Anterior cingulate cortex (tissue), 58 donors: ENCODE measurements at regions not wholly inside any gene's neighbourhood (a gene's known extent, or its start where the extent isn't known, plus 50 kb on each side); places are given as distances from the start of the nearest gene placed in this dataset.
A peak's percentile ranks its signal among the peaks of the same experiment; 100 is the strongest.

ENCODE experiments used
- DNase-seq, 58 donors: peaks; one replicate each; lab custom pipeline; 2025; lab: John Stamatoyannopoulos, UW

DNA sequence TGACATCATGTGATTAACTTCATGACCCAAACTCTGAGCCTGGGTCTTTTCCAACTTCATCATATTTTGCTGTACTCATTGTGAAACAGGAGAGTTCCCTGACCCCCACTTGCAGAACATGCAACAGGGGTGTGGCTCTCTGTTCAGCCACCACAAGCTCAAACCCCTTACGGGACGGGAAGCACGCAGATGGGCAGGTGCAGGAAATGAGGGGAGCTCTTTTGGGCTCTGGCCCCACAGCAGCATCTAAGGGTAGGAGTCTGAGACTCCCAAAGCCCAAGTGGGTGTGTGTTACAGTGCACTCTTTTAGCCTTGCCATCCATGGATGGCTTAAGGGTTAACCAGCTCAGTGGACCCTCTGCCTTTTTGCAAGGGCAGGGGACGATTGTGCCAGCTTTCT lies 599.5 kb upstream of the SMIM31 start:
- DNase-seq = no peak

DNA sequence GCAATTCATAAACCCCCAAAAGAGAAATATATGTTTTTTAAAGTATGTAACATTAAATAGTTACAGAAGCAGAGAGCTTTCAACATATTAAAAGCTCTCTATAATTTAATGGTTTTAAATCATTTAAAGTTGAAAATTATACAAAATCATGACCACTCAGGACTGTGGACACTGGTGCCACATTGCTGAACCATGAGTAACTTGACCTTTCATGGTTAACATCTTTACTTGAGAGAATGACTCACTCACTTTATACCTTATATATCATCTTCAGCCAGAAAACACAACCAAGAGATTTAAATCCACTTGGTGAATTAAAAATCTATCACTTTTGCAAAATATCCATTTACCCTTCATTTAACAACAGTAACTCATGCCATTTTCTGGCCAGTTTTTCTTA lies 584.3 kb upstream of the SMIM31 start:
- DNase-seq = no peak

DNA sequence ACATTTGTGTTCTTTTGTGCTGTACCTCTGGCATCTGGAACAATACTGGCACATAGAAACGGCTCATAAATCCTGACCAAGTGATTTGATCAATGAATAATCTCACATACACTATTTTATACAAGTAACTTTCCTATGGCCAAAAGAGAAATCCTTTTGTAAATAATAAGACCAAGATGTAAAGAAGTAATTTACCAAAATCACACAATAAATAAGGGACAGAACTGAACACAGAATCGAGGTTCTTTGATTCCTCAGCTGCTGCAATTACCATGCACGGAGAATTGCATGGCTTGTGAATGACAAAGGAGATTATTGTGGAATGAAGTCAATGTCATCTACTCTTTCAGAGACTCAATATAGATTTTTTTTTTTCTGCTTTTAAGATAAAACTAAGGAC lies 576.8 kb upstream of the SMIM31 start:
- peak in 3 of 58 donors; percentile 1 to 41 (median 8) for DNase-seq

DNA sequence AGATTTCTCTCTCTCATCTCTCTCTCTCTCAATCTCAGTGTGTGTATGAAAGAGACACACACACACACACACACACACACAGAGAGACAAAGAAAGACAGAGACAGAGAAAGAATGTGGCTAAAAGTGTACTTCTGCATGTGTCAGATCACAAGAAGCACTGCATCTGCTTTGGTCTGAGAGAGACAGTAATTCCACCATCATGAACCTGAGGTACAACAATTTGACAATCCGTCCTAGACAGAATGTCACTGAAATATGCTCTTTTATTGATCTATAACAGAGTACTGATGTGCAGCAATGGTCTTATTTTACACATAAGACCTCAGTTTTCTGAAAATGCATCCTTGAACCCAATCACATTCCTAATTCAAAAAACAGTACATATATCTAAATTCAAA lies 576.2 kb upstream of the SMIM31 start:
- peak in 1 of 58 donors; percentile 16 for DNase-seq

DNA sequence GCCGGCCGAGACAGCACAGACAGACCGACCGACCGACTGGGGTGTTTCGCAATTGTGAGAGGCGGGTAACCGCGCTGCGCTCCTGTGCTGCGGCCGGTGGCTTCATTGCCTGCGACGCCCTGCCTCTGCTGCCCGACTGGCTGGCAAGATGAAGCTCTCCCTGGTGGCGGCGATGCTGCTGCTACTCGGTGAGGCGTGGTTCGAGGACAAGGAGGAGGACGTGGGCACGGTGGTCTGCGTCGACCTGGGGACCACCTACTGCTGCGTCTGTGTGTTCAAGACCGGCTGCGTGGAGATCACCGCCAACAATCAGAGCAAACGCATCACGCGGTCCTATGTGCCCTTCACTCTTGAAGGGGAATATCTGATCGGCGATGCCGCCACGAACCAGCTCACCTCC lies 565.7 kb upstream of the SMIM31 start:
- DNase-seq = no peak

DNA sequence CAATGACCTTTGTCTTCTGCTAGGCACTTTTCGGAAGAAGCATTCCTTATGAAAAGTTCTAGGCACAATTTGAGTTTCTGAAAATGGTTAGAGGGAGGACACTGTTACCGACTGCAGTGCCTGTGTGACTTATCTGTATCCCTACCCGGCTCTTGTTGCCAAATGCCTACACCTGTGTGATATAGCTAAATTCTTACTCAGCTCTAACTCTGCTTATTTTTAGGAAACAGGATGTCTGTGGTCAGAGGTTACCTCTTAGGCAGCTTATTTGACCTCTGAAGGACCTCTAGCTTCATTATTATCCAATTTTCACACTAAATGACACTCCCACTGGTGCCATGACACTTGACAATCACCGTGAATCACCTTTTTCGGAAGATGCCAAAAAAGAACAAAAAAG lies 561.1 kb upstream of the SMIM31 start:
- DNase-seq = no peak

DNA sequence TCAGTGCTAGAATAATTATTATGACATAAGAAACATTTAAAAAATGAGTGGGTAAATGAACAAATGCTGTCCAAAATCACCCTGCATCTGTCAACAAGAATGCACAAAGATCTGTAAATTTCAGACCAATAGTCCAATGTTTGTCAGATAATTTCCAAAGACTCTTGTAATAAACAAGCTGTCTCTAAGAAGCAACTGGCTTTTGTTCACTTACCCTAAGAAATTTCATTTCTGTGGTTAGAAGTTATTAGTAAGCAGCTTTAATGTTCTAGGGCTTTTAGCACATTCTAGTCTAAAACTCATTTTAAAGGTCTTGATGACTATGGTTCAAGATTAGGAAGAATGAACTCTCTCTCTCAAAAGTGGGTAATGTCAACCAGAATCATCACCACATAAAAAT lies 560.3 kb upstream of the SMIM31 start:
- DNase-seq = no peak

DNA sequence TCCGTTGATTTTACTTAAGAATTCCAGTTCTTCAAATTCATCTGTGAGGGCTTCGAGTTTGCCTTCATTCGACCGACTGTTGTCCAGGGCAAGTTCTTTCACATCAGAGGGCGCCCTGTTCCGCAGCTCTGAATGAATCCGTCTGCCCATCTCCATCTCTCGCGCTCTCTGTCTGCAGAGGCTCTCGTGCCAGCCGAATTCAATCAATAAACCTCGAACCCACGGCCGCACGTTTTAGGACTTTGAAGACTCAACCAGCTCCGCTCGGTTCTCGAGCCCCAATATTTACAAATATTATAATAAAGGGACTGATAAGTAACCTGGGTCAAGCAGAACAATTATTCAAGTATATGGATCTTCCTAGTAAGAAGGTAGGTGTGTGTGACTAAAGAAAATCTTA lies 556.4 kb upstream of the SMIM31 start:
- DNase-seq = no peak

DNA sequence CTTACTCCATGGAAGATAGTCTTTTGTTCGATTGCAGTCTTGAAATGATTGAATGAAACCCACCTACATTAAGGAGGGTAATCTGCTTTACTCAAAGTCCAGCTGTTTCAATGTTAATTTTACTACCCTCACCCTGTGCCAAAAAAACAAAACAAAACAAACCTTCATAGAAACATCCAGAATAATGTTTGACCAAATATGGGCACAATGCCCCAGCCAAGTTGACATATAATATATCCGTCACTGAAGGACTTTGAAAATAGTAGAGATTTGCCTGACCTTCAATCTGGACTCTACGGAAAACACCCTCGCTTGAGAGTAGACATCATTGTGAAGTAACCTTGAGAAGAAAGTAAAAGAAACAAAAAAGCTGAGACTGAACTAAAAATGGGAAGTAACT lies 550.5 kb upstream of the SMIM31 start:
- DNase-seq = no peak

DNA sequence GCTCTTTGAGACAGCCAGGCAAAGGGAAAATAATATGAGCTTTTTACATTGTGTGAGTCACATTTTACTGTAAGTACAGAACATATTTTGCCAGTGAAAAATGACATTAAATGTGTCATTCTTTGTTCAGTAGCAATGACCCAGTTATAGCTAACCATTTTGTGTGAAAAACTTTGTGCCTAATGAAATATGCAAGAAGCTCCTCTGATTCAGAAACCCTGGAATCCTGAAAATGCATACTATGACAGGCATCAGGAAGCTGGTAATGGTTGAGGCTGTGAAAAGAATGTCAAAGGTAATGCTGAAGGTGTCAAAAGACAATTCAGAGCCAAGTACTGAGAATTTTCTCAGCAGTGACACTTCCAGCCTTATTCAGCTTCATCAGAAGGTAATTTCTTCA lies 549.5 kb upstream of the SMIM31 start:
- DNase-seq = no peak

DNA sequence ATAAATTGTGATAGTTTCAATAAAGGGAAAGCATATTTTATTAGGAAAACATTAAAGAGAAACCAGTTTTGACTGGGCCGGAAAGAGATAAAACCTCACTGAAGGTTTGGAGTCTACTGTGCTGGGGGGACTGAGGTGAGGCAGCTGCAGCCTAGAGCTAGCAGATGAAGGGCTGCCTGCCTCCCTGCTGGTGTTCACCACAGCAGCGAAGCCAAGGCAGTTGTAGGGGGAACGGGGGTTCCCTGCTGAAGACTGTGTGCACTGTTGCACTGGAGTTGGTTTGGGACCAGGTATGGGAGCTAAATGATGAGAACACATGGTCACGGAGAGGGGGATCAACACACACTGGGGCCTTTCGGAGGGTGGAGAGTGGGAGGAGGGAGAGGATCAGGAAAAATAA lies 546.5 kb upstream of the SMIM31 start:
- DNase-seq = no peak

DNA sequence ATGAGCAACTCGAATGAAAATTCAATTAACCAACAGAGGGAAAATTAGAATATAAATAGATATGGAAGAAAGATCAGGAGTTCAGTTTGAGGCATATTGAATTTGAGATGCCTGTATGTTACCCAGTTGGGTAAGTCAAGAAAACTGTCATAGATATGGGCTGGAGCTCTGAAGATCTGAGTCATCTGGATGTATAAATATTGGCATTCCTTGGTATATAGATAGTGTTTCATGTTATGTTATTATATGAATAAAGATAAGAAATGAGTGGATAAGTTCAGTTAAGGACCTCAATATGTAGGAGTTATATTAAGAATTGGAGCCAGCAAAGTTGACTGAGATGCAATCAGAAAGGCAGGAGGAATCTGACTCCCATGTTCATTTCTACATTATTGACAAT lies 543.6 kb upstream of the SMIM31 start:
- DNase-seq = no peak

DNA sequence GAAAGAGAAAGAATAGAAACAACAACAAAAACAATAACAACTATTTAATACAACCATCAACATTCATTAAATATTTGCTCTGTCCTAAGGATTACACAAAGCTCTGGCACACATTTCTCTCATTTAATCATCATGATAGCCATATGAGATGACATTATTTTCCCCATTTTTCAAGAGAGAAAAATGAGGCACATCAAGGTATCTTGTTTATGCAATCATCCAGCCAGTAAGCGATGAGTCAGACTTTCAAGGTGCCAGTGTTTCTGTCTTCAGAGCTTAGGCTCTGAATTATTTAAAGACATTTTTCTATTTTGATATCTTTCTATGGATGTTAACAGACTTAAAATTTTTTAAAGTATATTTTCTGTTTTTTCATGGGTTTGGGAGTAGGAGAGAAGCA lies 541.8 kb upstream of the SMIM31 start:
- no peak for DNase-seq

DNA sequence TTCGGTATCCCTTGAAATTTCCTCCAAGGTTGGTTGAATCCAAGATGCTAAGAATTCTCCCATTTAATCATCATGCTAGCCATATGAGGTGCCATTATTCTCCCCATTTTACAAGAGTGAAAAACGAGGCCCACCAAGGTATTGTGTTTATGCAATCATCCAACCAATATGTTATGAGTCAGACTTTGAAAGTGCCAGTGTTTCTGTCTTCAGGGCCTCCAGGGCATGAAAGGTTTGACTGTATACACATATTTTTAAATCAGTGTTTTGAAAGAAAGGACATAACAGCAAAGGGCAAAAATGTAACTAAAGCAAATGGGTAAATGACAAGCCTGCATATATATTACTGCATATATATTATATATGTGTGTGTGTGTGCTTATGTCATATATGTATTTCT lies 541.2 kb upstream of the SMIM31 start:
- no peak for DNase-seq

DNA sequence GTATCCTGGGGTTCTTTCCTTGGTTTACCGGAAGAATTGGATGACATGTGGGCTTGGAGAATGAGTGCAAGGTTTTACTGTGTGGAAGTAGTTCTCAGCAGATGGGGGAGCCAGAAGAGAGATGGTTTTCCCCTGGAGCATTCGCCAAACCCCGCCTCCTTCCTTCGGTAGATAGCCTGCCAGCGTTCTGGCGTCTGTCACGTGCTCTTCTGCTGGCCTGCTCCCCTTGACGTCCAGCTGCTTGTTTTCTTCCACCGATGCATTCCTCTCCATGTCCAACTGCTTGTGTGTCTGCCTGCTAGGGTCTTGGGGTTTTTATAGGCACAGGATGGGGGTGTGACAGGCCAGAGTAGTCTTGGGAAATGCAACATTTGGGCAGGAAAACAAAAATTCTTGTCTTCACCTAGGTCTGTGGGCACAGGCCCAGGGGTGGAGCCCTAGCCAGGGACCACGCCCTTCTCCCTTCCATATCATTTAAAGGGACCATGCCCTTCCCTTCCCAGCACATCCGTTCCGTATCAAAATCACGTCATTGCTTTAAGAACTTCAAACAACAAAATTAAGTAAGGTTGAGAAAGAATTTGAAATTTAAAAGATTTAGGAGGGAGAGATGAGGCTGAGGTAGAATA lies 538.7 kb upstream of the SMIM31 start:
- DNase-seq = no peak

DNA sequence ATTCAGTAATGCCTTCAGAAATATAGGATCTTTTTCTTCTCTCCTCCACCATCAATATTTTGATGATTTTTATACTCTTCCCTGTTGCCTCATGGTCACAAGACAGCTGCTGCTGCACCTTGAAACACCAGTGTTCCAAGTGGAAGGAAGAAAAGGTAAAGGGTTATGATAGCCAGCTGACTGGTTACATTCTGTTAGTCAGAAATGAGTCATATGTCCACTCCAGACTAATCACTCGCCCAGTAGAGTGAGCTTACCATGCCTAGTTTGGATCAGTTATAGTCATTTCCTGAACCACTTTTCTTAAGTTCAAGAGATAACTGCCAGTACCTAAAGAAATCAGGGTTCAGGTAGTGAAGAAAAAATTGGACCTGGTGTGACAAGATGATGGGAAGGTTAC lies 532.3 kb upstream of the SMIM31 start:
- no peak for DNase-seq

DNA sequence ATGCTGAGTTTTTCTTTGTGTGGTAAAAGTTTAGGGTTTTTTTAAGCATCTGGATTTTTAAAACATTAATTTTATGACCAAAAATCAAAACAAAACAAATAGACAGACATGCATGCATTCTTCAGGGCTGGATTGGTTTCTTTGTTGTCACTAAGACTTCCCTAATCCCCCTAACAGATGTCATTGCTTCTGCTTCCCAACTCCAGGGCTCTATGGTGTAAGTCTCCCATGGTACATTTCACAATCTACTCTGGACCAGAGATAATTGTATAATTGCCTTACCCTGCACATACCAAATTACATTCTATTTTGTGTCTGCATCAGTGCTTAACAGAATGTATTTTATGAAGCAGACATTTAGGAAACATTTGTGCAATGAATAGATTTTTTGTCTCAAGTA lies 529.1 kb upstream of the SMIM31 start:
- DNase-seq = no peak

DNA sequence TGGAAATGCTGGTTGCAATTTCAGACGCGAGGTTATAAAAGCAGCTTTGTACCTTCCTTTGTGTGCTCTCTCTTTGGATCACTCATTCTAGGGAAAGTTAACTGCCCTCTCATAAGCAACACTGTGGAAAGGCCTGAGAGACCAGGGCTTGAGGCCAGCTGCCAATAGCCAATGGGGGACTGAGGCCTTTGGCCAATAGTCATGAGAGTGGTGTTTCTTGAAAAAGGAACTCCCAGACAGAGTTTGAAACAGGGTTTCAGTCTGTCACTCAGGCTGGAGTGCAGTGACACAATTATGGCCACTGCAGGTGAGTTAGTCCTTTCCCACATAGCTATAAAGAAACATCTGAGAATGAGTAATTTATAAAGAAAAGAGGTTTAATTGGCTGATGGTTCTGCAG lies 524.7 kb upstream of the SMIM31 start:
- DNase-seq = peak in 3 of 58 donors; percentile 2 to 11 (median 10)

DNA sequence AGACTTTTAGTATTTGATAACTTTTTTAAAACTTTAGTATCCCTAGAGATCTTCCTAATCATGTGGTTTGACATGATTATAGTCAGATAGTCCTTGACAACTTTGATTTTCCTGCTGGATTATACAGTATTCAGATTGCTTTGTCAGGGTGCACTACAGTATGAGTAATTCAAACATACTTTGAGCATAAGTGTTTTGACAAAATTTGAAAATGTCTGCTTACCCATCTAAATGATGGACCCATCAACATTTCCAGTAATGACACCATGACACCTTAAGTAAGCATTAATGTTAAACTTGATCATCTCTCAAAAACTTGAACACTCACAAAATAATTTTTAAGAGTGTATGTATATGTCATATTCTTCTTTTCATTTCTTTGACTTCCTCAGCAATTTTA lies 514.5 kb upstream of the SMIM31 start:
- DNase-seq = no peak

DNA sequence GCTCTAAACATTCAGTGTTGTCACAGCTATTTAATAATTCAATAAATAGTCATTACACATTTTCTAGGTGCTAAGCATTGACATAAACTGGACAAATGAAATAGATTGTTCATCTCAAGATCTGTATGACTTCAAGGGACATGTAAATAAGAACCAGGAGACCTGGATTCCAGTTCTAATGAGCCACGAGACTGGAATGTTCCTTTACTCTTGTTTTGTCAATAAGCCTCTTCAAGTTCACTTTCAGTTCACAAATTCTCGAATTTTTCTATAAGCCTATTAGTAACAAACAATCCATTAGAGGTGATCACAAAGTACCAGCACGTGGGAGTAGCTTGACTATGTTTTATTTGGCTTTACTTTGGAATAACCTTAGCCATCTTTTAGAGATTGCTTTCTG lies 514.0 kb upstream of the SMIM31 start:
- DNase-seq = no peak

DNA sequence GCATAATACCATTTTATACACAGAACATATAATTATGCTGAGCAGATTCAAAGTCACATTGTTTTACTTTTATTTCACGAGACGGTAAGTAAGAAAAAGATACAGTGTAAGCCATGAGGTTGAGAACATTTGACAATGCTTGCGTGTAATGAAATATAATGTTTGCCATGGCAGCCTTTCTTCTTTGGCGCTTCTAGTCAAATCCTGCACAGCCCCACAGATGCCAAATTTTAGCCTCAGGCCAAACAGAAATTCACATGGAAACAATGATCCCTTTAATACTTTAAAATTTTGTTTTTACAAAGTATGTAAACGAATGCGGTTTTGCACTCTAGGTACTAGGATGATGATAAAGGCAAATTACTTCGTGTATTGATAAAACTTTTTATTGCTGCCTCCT lies 502.7 kb upstream of the SMIM31 start:
- DNase-seq = no peak

DNA sequence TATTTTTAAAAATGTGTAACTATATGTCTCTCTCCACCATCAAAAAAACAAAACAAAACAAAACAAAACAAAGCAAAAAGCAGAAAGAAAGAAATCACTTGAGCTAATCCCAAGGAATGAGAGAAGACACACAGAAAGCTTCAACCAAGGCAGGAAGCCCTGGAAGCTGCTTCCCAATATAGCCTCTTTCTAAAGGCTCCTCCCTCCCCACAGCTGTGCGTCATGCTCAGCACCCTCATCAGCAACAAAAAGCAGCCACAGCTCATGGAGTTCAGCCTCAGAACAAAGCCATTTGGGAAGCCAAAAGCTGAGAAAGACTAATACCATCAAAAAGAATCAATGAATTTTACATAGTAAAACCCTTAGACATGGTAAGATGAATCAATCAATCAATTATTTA lies 501.6 kb upstream of the SMIM31 start:
- peak in 46 of 58 donors; percentile 0 to 80 (median 30) for DNase-seq

DNA sequence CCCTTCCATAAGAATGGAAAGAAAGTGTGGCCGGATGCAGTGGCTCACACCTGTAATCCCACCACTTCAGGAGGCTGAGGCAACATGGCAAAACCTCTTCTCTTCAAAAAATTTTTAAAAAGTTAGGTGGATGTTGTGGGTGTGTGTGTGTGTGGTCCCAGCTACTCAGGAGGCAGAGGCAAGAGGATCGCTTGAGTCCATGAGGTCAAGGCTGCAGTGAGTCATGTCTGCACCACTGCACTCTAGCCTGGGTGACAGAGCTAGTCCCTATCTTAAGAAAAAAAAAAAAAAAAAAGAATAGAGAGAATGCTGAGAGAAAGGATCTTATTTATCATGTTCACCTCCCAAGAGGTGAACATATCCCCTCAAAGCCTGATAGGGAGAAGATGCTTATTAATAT lies 492.1 kb upstream of the SMIM31 start:
- DNase-seq = no peak
